Body of pancreas (tissue), 4 donors: ENCODE measurements at regions not wholly inside any gene's neighbourhood (a gene's known extent, or its start where the extent isn't known, plus 50 kb on each side); places are given as distances from the start of the nearest gene placed in this dataset.

Experiments used
- POLR2A ChIP-seq, 3 donors: fragments of 450-650 bp; IDR thresholded peaks; one replicate each; pipeline ENCODE4 v1.6.1; 2016; ENCODE audit warnings: antibody characterized with exemption in 3 of 3, mild to moderate bottlenecking in 2 of 3
- TF ChIP-seq, protein P1 (sequence below), 7 experiments: fragments of 450-650 bp in 4 of 7; fragments of 200-600 bp in 3 of 7; sonication (generic) in 3 of 7; IDR thresholded peaks; one replicate each; pipeline ENCODE4 v1.5.1; 2016 to 2019; ENCODE audit warnings: antibody characterized with exemption in 7 of 7

DNA sequence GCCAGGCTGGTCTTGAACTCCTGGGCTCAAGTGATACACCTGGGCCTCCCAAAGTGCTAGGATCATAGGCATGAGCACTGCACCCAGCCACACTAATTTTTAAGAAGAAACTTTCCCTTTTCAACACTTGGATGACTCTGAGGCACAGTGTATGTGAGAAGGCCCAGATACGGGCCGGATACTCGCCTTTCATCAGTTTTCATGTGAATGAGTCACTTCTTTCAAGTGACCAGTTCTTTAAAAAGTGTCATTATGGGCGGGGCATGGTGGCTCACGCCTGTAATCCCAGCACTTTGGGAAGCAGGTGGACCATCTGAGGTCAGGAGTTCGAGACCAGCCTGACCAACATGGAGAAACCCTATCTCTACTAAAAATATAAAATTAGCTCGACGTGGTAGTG lies 120.8 kb downstream of the CTTN start:
- TF ChIP-seq, protein P1, sequence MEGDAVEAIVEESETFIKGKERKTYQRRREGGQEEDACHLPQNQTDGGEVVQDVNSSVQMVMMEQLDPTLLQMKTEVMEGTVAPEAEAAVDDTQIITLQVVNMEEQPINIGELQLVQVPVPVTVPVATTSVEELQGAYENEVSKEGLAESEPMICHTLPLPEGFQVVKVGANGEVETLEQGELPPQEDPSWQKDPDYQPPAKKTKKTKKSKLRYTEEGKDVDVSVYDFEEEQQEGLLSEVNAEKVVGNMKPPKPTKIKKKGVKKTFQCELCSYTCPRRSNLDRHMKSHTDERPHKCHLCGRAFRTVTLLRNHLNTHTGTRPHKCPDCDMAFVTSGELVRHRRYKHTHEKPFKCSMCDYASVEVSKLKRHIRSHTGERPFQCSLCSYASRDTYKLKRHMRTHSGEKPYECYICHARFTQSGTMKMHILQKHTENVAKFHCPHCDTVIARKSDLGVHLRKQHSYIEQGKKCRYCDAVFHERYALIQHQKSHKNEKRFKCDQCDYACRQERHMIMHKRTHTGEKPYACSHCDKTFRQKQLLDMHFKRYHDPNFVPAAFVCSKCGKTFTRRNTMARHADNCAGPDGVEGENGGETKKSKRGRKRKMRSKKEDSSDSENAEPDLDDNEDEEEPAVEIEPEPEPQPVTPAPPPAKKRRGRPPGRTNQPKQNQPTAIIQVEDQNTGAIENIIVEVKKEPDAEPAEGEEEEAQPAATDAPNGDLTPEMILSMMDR (IDR thresholded peaks at IDR 0.05) = no peak
- TF ChIP-seq POLR2A (IDR thresholded peaks at IDR 0.05) = no peak
